IMR-90 (cell line): ENCODE measurements at regions not wholly inside any gene's neighbourhood (a gene's known extent, or its start where the extent isn't known, plus 50 kb on each side); places are given as distances from the start of the nearest gene placed in this dataset.

Experiments
- ATAC-seq: fragments of 200-7000 bp; cut with Tn5 transposase; 2 replicates; pipeline ENCODE4 v1.9.1; 2020; ENCODE audit warnings: low read depth, mild to moderate bottlenecking, moderate library complexity
- BruUV-seq: library from RNA; stranded (reverse); fragments of 400-500 nt; replicated peaks from 2 replicates; lab custom pipeline; 2021; lab: Mats Ljungman, UMichigan
- CTCF ChIA-PET: fragments of 300-600 bp; formaldehyde crosslinking; extraction: SDS; loops from one replicate; lab custom pipeline; 2021; ENCODE audit warnings: antibody characterized with exemption; lab: Yijun Ruan, JAX
- POLR2A ChIA-PET: fragments of 300-600 bp; sonication (Branson Sonifier 250); formaldehyde crosslinking; loops from one replicate; lab custom pipeline; 2022; ENCODE audit warnings: antibody characterized with exemption; ENCODE audit not compliant: unreplicated experiment; lab: Charles Lee
- DNase-seq: peaks from one replicate; pipeline ENCODE4 v3.0.0; 2013
- H2AFZ ChIP-seq: replicated peaks from 2 replicates; pipeline ENCODE3; 2013; ENCODE audit warnings: low read length, mild to moderate bottlenecking; ENCODE audit not compliant: poor library complexity
- H2AK5ac ChIP-seq: 2 replicates; pipeline ENCODE4 v1.6.1; 2013; ENCODE audit warnings: low read depth, low read length, inconsistent platforms
- H2AK9ac ChIP-seq: replicated peaks from 2 replicates; pipeline ENCODE3; 2013; ENCODE audit warnings: mild to moderate bottlenecking, low read depth, low read length, moderate library complexity; ENCODE audit not compliant: poor library complexity
- H2BK120ac ChIP-seq: 2 replicates; pipeline ENCODE4 v1.6.1; 2013; ENCODE audit warnings: low read depth, low read length, inconsistent platforms
- H2BK15ac ChIP-seq: 3 replicates; pipeline ENCODE4 v1.6.1; 2013; ENCODE audit warnings: low read depth, low read length, inconsistent platforms
- H2BK20ac ChIP-seq: 2 replicates; pipeline ENCODE4 v1.6.1; 2013; ENCODE audit warnings: low read depth, mild to moderate bottlenecking, inconsistent platforms, low read length, moderate library complexity
- H2BK5ac ChIP-seq: 2 replicates; pipeline ENCODE4 v1.6.1; 2013; ENCODE audit warnings: mild to moderate bottlenecking, low read depth, low read length, inconsistent platforms; ENCODE audit not compliant: poor library complexity, severe bottlenecking
- H3K14ac ChIP-seq: replicated peaks from 2 replicates; pipeline ENCODE4 v1.6.1; 2013; ENCODE audit warnings: low read depth, low read length, inconsistent platforms
- H3K18ac ChIP-seq: 2 replicates; pipeline ENCODE4 v1.6.1; 2013; ENCODE audit warnings: low read depth, low read length, control low read depth
- H3K23ac ChIP-seq: 2 replicates; pipeline ENCODE4 v1.6.1; 2013; ENCODE audit warnings: low read depth, low read length, inconsistent platforms
- H3K27ac ChIP-seq: 2 replicates; pipeline ENCODE4 v1.5.1; 2013; ENCODE audit warnings: mild to moderate bottlenecking, control low read depth, low read length; ENCODE audit not compliant: insufficient read depth
- H3K27me3 ChIP-seq: 2 replicates; pipeline ENCODE4 v1.6.1; 2013; ENCODE audit warnings: low read length; ENCODE audit not compliant: control insufficient read depth, insufficient read depth
- H3K36me3 ChIP-seq: 2 replicates; pipeline ENCODE4 v1.6.1; 2013; ENCODE audit warnings: low read length, mixed read lengths; ENCODE audit not compliant: control insufficient read depth, insufficient read depth
- H3K4ac ChIP-seq: 2 replicates; pipeline ENCODE4 v1.6.1; 2013; ENCODE audit warnings: low read depth, low read length, inconsistent platforms
- H3K4me1 ChIP-seq: 2 replicates; pipeline ENCODE4 v1.6.1; 2013; ENCODE audit warnings: low read length, mixed read lengths; ENCODE audit not compliant: control insufficient read depth, insufficient read depth
- H3K4me2 ChIP-seq: 2 replicates; pipeline ENCODE4 v1.6.1; 2013; ENCODE audit warnings: low read depth, mild to moderate bottlenecking, control low read depth, low read length, moderate library complexity
- H3K4me3 ChIP-seq: 2 replicates; pipeline ENCODE4 v1.5.1; 2013; ENCODE audit warnings: low read depth, mild to moderate bottlenecking, control low read depth, low read length, moderate library complexity; ENCODE audit not compliant: insufficient read depth
- H3K56ac ChIP-seq: 2 replicates; pipeline ENCODE4 v1.6.1; 2013; ENCODE audit warnings: low read length, inconsistent platforms; ENCODE audit not compliant: insufficient read depth; ENCODE audit errors: extremely low read depth
- H3K79me1 ChIP-seq, 2 experiments: 2 replicates each; pipeline ENCODE4 v1.6.1; 2013; ENCODE audit warnings: low read length in 2 of 2, inconsistent platforms in 1 of 2, low read depth in 1 of 2
- H3K9ac ChIP-seq: 2 replicates; pipeline ENCODE4 v1.6.1; 2013; ENCODE audit warnings: low read depth, low read length, control low read depth
- H3K9me1 ChIP-seq: 2 replicates; pipeline ENCODE4 v1.6.1; 2013; ENCODE audit warnings: low read length, inconsistent platforms; ENCODE audit not compliant: insufficient read depth
- H3K9me3 ChIP-seq: 2 replicates; pipeline ENCODE4 v1.6.1; 2013; ENCODE audit warnings: low read length; ENCODE audit not compliant: control insufficient read depth, insufficient read depth
- H4K20me1 ChIP-seq: 2 replicates; pipeline ENCODE4 v1.6.1; 2013; ENCODE audit warnings: low read length, inconsistent platforms; ENCODE audit not compliant: insufficient read depth
- H4K5ac ChIP-seq: 2 replicates; pipeline ENCODE4 v1.6.1; 2013; ENCODE audit warnings: mild to moderate bottlenecking, low read depth, low read length, control low read depth
- H4K8ac ChIP-seq, 2 experiments: 2 replicates each; pipeline ENCODE4 v1.6.1; 2013; ENCODE audit warnings: low read depth in 2 of 2, low read length in 2 of 2, control low read depth in 1 of 2, inconsistent platforms in 1 of 2
- H4K91ac ChIP-seq: 2 replicates; pipeline ENCODE4 v1.6.1; 2013; ENCODE audit warnings: low read depth, low read length, inconsistent platforms; ENCODE audit not compliant: insufficient read depth
- BHLHE40 ChIP-seq: fragments of 150-350 bp; IDR thresholded peaks from 2 replicates; pipeline ENCODE4 v1.6.1; 2016; ENCODE audit warnings: mild to moderate bottlenecking, low read depth, low read length
- CEBPB ChIP-seq: IDR thresholded peaks from 2 replicates; pipeline ENCODE4 v1.6.1; 2012; ENCODE audit warnings: low read depth, low read length, improper control_type of control experiment
- CHD1 ChIP-seq: IDR thresholded peaks from 2 replicates; pipeline ENCODE4 v1.6.1; 2012; ENCODE audit warnings: low read depth, low read length, improper control_type of control experiment
- CTCF ChIP-seq: conservative IDR thresholded peaks from 2 replicates; pipeline ENCODE4 v1.5.1; 2012; ENCODE audit warnings: mild to moderate bottlenecking, low read depth, low read length, improper control_type of control experiment
- ELK1 ChIP-seq: fragments of 150-350 bp; IDR thresholded peaks from 2 replicates; pipeline ENCODE4 v1.6.1; 2016; ENCODE audit warnings: low read depth, mild to moderate bottlenecking, low read length, moderate library complexity, borderline replicate concordance
- FOS ChIP-seq: fragments of 150-350 bp; IDR thresholded peaks from 2 replicates; pipeline ENCODE4 v1.6.1; 2016; ENCODE audit warnings: low read depth, low read length
- MAFK ChIP-seq: IDR thresholded peaks from 2 replicates; pipeline ENCODE4 v1.6.1; 2012; ENCODE audit warnings: low read depth, low read length, improper control_type of control experiment
- MAZ ChIP-seq: IDR thresholded peaks from 2 replicates; pipeline ENCODE4 v1.6.1; 2012; ENCODE audit warnings: low read depth, mild to moderate bottlenecking, low read length, improper control_type of control experiment, moderate library complexity, borderline replicate concordance
- MXI1 ChIP-seq: IDR thresholded peaks from 2 replicates; pipeline ENCODE4 v1.6.1; 2012; ENCODE audit warnings: low read depth, mild to moderate bottlenecking, low read length, moderate library complexity, borderline replicate concordance
- NFE2L2 ChIP-seq: fragments of 150-350 bp; IDR thresholded peaks from 2 replicates; pipeline ENCODE4 v1.6.1; 2016; ENCODE audit warnings: low read depth, mild to moderate bottlenecking, low read length
- POLR2A ChIP-seq: IDR thresholded peaks from 2 replicates; pipeline ENCODE4 v1.6.1; 2012; ENCODE audit warnings: mild to moderate bottlenecking, low read depth, low read length
- RAD21 ChIP-seq: IDR thresholded peaks from 2 replicates; pipeline ENCODE4 v1.6.1; 2012; ENCODE audit warnings: low read length, improper control_type of control experiment
- RCOR1 ChIP-seq: IDR thresholded peaks from 2 replicates; pipeline ENCODE4 v1.6.1; 2012; ENCODE audit warnings: mild to moderate bottlenecking, low read length, improper control_type of control experiment; ENCODE audit not compliant: insufficient replicate concordance
- RFX5 ChIP-seq: IDR thresholded peaks from 2 replicates; pipeline ENCODE4 v1.8.0; 2012; ENCODE audit warnings: low read depth, mild to moderate bottlenecking, low read length, moderate library complexity
- SMC3 ChIP-seq: fragments of 150-350 bp; IDR thresholded peaks from 2 replicates; pipeline ENCODE4 v1.6.1; 2016; ENCODE audit warnings: low read depth, mild to moderate bottlenecking, antibody characterized with exemption, low read length, moderate library complexity
- USF2 ChIP-seq: fragments of 150-350 bp; IDR thresholded peaks from 2 replicates; pipeline ENCODE4 v1.6.1; 2017; ENCODE audit warnings: mild to moderate bottlenecking, antibody characterized with exemption, low read length, low read depth
- WGBS, 2 experiments: methylation state at CpG; one replicate each; pipeline versions ENCODE4 v1.1.5 to v1.1.7; 2013; ENCODE audit warnings: missing lambda C conversion rate in 2 of 2; ENCODE audit not compliant: insufficient read length in 1 of 2; ENCODE audit errors: extremely low coverage in 2 of 2; 5-methylcytosine and 5-hydroxymethylcytosine counted together
- dilution Hi-C: fragments of 300-500 bp; cut with HindIII; formaldehyde crosslinking; loops from one replicate; pipeline ENCODE4 v1.14.3; 2018; ENCODE audit warnings: low sequenced_read_pairs; ENCODE audit not compliant: unreplicated experiment
- in situ Hi-C: fragments of 300-500 bp; cut with MboI; formaldehyde crosslinking; loops from 3 replicates; pipeline ENCODE4 v1.14.3; 2019; ENCODE audit warnings: low sequenced_read_pairs, inconsistent platforms, mixed read lengths
- intact Hi-C: fragments of 100-400 bp; cut with micrococcal nuclease; formaldehyde crosslinking; loops from 2 replicates; pipeline ENCODE4 v1.10.0; 2022

GRCh38 chr13:29937841-29938240, 87.4 kb upstream of the UBL3 start:
- Histone ChIP-seq H3K4ac (no peak overlapping the region), H3K4me1 (no peaks in the 10 kb centered on the region), H3K79me1 (no peaks in the 10 kb centered on the region), H2AFZ (peak overlapping the region; percentile 19), H3K9me3 (no peaks in the 10 kb centered on the region; the same call in 1 of the 2 replicates), H3K27me3 (peaks cover 29% of the 10 kb centered on the region), H3K4me2 (no peak overlapping the region), H2BK5ac (no peak overlapping the region), H3K56ac (no peak overlapping the region), H3K14ac (no peak overlapping the region), H2BK120ac (no peak overlapping the region), H3K18ac (no peak overlapping the region), H2AK9ac (no peak overlapping the region), H4K8ac (no peak overlapping the region), H3K27ac (no peak overlapping the region), H3K9me1 (no peaks in the 10 kb centered on the region), H3K9ac (no peak overlapping the region), H3K23ac (no peak overlapping the region), H3K4me3 (no peak overlapping the region), H2AK5ac (no peak overlapping the region), H3K36me3 (no peaks in the 10 kb centered on the region), H4K91ac (no peak overlapping the region), H4K20me1 (no peaks in the 10 kb centered on the region), H2BK20ac (no peak overlapping the region), H2BK15ac (no peak overlapping the region), H4K5ac (no peak overlapping the region)
- ATAC-seq = no peak
- no TSS peak for BruUV-seq
- POLR2A ChIA-PET = no interaction called here
- CTCF ChIA-PET = no interaction called here
- DNase-seq = no peak
- intact Hi-C loops = no loop called here
- in situ Hi-C loops = no loop called here
- TF ChIP-seq FOS (no peak), CTCF (no peak), USF2 (no peak), ELK1 (no peak), RAD21 (no peak), POLR2A (no peak), RCOR1 (no peak), MAFK (no peak), SMC3 (no peak), MAZ (no peak), MXI1 (no peak), CHD1 (no peak), RFX5 (no peak), NFE2L2 (no peak), BHLHE40 (no peak), CEBPB (no peak)
- no CpG with 5 or more reads among the region's 4 CpGs for WGBS, 2 experiments
- dilution Hi-C loops = no loop called here
